ENCODE measurements at regions not wholly inside any gene's neighbourhood (a gene's known extent, or its start where the extent isn't known, plus 50 kb on each side); places are given as distances from the start of the nearest gene placed in this dataset.

DNA sequence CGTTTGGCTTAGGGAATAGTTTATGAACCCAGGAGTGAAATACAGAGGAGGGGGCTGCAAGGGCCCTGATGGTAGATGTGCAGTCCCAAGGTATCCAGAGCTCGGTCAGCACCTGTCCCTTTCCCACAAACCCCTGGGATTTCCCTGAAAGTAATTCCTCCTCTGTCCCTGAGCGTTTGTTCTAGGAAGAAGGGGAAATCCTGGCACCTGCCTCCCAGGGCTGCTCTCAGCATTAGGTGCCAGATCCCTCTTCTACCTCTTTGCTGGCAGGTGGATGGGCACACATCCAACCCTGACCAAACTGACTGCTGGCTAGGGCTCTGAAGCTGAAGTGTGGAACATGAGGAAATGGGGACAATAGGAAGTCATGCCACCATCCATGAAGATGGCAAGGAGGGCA, 824.0 kb downstream of the SLC4A3 start:
- Histone ChIP-seq H3K27ac (ENCODE audit: low read length) (no peak overlapping the region), H3F3A (ENCODE audit: insufficient read depth, low read length, poor library complexity, severe bottlenecking) (no peaks in the 10 kb centered on the region), H3K4me2 (ENCODE audit: low read length) (no peak overlapping the region), H3K9ac (ENCODE audit: low read length) (no peak overlapping the region), H3K9me2 (ENCODE audit: insufficient read depth, low read length) (no peaks in the 10 kb centered on the region), H3K4me3 (ENCODE audit: low read length) (no peak overlapping the region), H3K27me3 (ENCODE audit: insufficient read depth, low read depth, low read length) (no peaks in the 10 kb centered on the region), H2AFZ (ENCODE audit: low read depth, low read length) (no peak overlapping the region), H4K20me1 (ENCODE audit: insufficient read depth) (no peaks in the 10 kb centered on the region), H3K36me3 (ENCODE audit: insufficient read depth, low read length) (no peaks in the 10 kb centered on the region), H3K79me2 (replicated peaks; ENCODE audit: insufficient read depth, low read length) (no peaks in the 10 kb centered on the region), H3K9me3 (ENCODE audit: low read length) (no peaks in the 10 kb centered on the region)
- no peak for TF ChIP-seq MXI1 (conservative IDR thresholded peaks at IDR 0.05; ENCODE audit: poor library complexity, severe bottlenecking)
- no peak for TF ChIP-seq SMC3 (conservative IDR thresholded peaks at IDR 0.05; ENCODE audit: poor library complexity)
- no peak for TF ChIP-seq TAF1 (IDR thresholded peaks at IDR 0.05; ENCODE audit: low read depth)
- TF ChIP-seq POLR2AphosphoS5 (IDR thresholded peaks at IDR 0.05) = no peak
- TF ChIP-seq, protein P1, sequence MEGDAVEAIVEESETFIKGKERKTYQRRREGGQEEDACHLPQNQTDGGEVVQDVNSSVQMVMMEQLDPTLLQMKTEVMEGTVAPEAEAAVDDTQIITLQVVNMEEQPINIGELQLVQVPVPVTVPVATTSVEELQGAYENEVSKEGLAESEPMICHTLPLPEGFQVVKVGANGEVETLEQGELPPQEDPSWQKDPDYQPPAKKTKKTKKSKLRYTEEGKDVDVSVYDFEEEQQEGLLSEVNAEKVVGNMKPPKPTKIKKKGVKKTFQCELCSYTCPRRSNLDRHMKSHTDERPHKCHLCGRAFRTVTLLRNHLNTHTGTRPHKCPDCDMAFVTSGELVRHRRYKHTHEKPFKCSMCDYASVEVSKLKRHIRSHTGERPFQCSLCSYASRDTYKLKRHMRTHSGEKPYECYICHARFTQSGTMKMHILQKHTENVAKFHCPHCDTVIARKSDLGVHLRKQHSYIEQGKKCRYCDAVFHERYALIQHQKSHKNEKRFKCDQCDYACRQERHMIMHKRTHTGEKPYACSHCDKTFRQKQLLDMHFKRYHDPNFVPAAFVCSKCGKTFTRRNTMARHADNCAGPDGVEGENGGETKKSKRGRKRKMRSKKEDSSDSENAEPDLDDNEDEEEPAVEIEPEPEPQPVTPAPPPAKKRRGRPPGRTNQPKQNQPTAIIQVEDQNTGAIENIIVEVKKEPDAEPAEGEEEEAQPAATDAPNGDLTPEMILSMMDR (IDR thresholded peaks at IDR 0.05; ENCODE audit: poor library complexity, severe bottlenecking) = no peak
- TF ChIP-seq EZH2 (IDR thresholded peaks at IDR 0.05; ENCODE audit: borderline replicate concordance, insufficient read depth, low read length, poor library complexity, severe bottlenecking) = no peak

DNA sequence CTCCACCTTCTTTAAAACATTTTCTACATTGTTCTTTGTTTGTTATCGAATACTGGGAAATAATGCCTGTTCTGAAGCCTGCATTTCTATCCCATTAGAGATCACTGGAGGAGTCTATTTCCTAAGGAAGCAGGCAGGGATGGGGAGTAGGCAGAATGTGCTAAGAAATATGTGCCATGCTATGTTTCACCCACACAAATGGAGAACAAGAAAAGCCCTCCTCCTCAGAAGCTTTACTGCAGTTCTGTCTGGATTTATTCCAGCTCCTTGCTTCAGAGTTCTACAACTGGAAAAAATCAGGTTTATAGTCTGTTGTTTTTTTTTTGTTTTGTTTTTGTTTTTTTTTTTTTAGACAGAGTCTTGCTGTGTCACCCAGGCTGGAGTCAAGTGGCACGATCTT, 825.1 kb downstream of the SLC4A3 start:
- Histone ChIP-seq H4K20me1 (ENCODE audit: insufficient read depth) (no peaks in the 10 kb centered on the region), H3K9me2 (ENCODE audit: insufficient read depth, low read length) (no peaks in the 10 kb centered on the region), H3K4me3 (ENCODE audit: low read length) (no peak overlapping the region), H3K27ac (ENCODE audit: low read length) (no peak overlapping the region), H3K27me3 (ENCODE audit: insufficient read depth, low read depth, low read length) (no peaks in the 10 kb centered on the region), H3K79me2 (replicated peaks; ENCODE audit: insufficient read depth, low read length) (no peaks in the 10 kb centered on the region), H3K9me3 (ENCODE audit: low read length) (no peaks in the 10 kb centered on the region), H3F3A (ENCODE audit: insufficient read depth, low read length, poor library complexity, severe bottlenecking) (no peaks in the 10 kb centered on the region), H3K9ac (ENCODE audit: low read length) (no peak overlapping the region), H3K4me2 (ENCODE audit: low read length) (no peak overlapping the region), H2AFZ (ENCODE audit: low read depth, low read length) (no peak overlapping the region), H3K36me3 (ENCODE audit: insufficient read depth, low read length) (no peaks in the 10 kb centered on the region)
- no peak for TF ChIP-seq EP300 (conservative IDR thresholded peaks at IDR 0.05; ENCODE audit: poor library complexity, severe bottlenecking)
- no peak for TF ChIP-seq MXI1 (conservative IDR thresholded peaks at IDR 0.05; ENCODE audit: poor library complexity, severe bottlenecking)
- no peak for TF ChIP-seq TAF1 (IDR thresholded peaks at IDR 0.05; ENCODE audit: low read depth)
- TF ChIP-seq, protein P2, sequence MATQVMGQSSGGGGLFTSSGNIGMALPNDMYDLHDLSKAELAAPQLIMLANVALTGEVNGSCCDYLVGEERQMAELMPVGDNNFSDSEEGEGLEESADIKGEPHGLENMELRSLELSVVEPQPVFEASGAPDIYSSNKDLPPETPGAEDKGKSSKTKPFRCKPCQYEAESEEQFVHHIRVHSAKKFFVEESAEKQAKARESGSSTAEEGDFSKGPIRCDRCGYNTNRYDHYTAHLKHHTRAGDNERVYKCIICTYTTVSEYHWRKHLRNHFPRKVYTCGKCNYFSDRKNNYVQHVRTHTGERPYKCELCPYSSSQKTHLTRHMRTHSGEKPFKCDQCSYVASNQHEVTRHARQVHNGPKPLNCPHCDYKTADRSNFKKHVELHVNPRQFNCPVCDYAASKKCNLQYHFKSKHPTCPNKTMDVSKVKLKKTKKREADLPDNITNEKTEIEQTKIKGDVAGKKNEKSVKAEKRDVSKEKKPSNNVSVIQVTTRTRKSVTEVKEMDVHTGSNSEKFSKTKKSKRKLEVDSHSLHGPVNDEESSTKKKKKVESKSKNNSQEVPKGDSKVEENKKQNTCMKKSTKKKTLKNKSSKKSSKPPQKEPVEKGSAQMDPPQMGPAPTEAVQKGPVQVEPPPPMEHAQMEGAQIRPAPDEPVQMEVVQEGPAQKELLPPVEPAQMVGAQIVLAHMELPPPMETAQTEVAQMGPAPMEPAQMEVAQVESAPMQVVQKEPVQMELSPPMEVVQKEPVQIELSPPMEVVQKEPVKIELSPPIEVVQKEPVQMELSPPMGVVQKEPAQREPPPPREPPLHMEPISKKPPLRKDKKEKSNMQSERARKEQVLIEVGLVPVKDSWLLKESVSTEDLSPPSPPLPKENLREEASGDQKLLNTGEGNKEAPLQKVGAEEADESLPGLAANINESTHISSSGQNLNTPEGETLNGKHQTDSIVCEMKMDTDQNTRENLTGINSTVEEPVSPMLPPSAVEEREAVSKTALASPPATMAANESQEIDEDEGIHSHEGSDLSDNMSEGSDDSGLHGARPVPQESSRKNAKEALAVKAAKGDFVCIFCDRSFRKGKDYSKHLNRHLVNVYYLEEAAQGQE (IDR thresholded peaks at IDR 0.05; ENCODE audit: borderline replicate concordance) = no peak
- no peak for TF ChIP-seq EZH2 (IDR thresholded peaks at IDR 0.05; ENCODE audit: borderline replicate concordance, insufficient read depth, low read length, poor library complexity, severe bottlenecking)
- TF ChIP-seq, protein P1 (IDR thresholded peaks at IDR 0.05; ENCODE audit: poor library complexity, severe bottlenecking) = no peak
- no peak for TF ChIP-seq RAD21 (conservative IDR thresholded peaks at IDR 0.05)
- no peak for TF ChIP-seq POLR2AphosphoS5 (IDR thresholded peaks at IDR 0.05)
- no peak for TF ChIP-seq SMC3 (conservative IDR thresholded peaks at IDR 0.05; ENCODE audit: poor library complexity)
